Type B pancreatic cell (in vitro differentiated cells): ENCODE measurements at regions not wholly inside any gene's neighbourhood (a gene's known extent, or its start where the extent isn't known, plus 50 kb on each side); places are given as distances from the start of the nearest gene placed in this dataset.

Source experiments
- DNase-seq: peaks from one replicate; pipeline ENCODE4 v3.0.0; 2021; ENCODE audit warnings: mixed read lengths; ENCODE audit not compliant: unreplicated experiment; ENCODE audit errors: extremely low spot score
- H3K27ac Mint-ChIP-seq: 2 replicates; pipeline ENCODE4 v1.8.0; 2021; ENCODE audit warnings: mild to moderate bottlenecking, mixed read lengths
- H3K27me3 Mint-ChIP-seq: 2 replicates; pipeline ENCODE4 v1.8.0; 2021; ENCODE audit warnings: mixed read lengths
- H3K36me3 Mint-ChIP-seq: 2 replicates; pipeline ENCODE4 v1.8.0; 2021; ENCODE audit warnings: mixed read lengths
- H3K4me1 Mint-ChIP-seq: one replicate; pipeline ENCODE4 v1.8.0; 2021; ENCODE audit warnings: mixed read lengths; ENCODE audit not compliant: unreplicated experiment
- H3K4me3 Mint-ChIP-seq: 2 replicates; pipeline ENCODE4 v1.8.0; 2021; ENCODE audit warnings: mild to moderate bottlenecking, mixed read lengths
- H3K9me3 Mint-ChIP-seq: 2 replicates; pipeline ENCODE4 v1.8.0; 2021; ENCODE audit warnings: mixed read lengths
- TF ChIP-seq, protein P1 (sequence below): fragments of 200-600 bp; sonication (generic); conservative IDR thresholded peaks from 2 replicates; pipeline ENCODE4 v1.5.0; 2021; ENCODE audit warnings: antibody characterized with exemption, mild to moderate bottlenecking

DNA sequence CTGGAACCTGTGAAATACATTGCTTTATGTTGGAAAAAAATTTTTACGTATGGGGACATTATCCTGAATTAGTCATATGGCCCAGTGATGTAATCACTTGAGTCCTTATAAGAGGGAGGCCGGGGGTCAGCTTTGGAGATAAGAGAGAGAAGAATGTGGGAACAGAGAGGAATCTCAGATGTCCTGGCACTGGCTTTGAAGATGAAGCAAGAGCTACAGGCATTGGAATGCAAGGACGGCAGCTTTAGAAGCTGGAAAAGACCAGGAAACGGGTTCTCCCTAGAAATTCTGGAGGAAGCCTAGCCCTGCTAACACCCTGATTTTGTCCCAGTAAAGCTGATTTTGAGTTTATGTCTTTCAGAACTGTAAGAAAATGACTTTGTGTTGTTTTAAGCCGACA lies 1129.9 kb upstream of the GYPC start:
- Mint-ChIP-seq H3K9me3 (peaks cover 6% of the 10 kb centered on the region), H3K4me3 (no peak overlapping the region), H3K4me1 (no peaks in the 10 kb centered on the region), H3K27ac (no peak overlapping the region), H3K36me3 (no peaks in the 10 kb centered on the region), H3K27me3 (no peaks in the 10 kb centered on the region)
- TF ChIP-seq, protein P1, sequence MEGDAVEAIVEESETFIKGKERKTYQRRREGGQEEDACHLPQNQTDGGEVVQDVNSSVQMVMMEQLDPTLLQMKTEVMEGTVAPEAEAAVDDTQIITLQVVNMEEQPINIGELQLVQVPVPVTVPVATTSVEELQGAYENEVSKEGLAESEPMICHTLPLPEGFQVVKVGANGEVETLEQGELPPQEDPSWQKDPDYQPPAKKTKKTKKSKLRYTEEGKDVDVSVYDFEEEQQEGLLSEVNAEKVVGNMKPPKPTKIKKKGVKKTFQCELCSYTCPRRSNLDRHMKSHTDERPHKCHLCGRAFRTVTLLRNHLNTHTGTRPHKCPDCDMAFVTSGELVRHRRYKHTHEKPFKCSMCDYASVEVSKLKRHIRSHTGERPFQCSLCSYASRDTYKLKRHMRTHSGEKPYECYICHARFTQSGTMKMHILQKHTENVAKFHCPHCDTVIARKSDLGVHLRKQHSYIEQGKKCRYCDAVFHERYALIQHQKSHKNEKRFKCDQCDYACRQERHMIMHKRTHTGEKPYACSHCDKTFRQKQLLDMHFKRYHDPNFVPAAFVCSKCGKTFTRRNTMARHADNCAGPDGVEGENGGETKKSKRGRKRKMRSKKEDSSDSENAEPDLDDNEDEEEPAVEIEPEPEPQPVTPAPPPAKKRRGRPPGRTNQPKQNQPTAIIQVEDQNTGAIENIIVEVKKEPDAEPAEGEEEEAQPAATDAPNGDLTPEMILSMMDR, result no peak
- no peak for DNase-seq

DNA sequence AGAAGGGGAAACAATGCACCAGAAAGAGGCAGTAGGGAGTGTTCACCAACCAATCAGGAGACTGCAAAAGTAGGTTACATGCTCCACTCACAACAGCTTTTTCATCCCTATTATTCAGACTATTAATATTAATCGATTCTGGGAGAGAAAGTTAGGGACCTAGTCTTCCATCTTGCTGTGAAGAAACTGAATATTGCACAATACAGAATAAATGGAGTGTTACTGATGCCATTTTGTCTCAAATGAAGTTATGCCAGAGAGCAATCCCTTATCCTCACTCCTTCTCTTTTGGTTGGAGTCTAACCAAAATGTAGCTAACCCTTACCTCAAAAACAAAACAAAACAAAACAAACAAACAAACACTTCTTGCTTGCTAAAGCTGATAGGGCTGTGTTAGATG lies 1120.9 kb upstream of the GYPC start:
- Mint-ChIP-seq H3K9me3 (peaks cover 5% of the 10 kb centered on the region), H3K27me3 (no peaks in the 10 kb centered on the region), H3K36me3 (no peaks in the 10 kb centered on the region), H3K4me3 (no peak overlapping the region), H3K27ac (no peak overlapping the region), H3K4me1 (no peaks in the 10 kb centered on the region)
- DNase-seq, result no peak
- TF ChIP-seq, protein P1, result no peak

DNA sequence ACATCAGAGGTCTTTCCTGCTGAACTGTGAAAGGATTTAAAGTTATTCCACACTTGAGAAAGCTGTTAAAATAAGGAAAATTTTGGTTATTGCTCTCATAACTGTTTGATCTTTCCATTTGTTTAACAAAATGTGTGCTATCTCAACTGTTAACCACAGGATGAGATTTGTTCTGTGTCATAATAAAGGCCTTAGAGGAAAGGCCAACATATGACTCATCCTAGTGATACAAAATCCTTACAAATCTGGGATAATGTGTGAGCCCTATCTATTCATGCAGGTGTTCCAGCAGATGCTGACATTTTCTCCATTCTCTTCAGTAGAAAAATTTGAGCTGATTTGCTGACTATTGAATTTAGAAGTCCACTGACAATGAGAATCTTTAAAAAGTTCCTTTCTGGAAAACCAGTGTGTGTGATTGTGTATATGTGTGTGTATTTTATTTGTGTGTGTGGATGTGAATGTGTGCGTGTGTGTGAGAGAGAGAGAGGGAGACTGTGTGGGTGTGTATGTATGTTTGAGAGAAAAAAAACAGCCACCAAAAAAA lies 1111.9 kb upstream of the GYPC start:
- Mint-ChIP-seq H3K27ac (no peak overlapping the region), H3K4me3 (no peak overlapping the region), H3K4me1 (no peaks in the 10 kb centered on the region), H3K36me3 (no peaks in the 10 kb centered on the region), H3K9me3 (peaks cover 11% of the 10 kb centered on the region), H3K27me3 (no peaks in the 10 kb centered on the region)
- TF ChIP-seq, protein P1, result no peak
- DNase-seq, result no peak

DNA sequence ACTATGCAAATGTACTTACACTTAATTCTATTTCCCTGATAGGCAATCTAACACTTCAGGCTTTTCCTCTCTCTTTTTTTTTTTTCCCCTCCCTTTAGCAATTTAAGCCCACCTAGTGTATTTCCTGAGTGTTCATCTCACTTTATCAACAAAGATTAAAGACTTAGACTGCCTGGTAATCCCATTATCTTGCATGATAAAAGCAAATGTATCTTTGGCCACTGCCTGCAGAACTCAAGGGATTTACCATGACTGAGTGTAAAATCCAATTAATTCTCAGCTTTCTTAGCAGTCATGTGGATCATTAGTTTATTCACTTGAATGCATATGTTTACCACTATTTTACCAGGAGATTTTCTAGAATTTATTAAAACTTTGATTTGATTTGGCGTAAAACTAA lies 1102.2 kb upstream of the GYPC start:
- H3K27ac Mint-ChIP-seq, result no peak overlapping the region
- no peaks in the 10 kb centered on the region for H3K27me3 Mint-ChIP-seq
- peaks cover 3% of the 10 kb centered on the region for H3K9me3 Mint-ChIP-seq
- no peak overlapping the region for H3K4me3 Mint-ChIP-seq
- H3K4me1 Mint-ChIP-seq, result peaks cover 8% of the 10 kb centered on the region
- TF ChIP-seq, protein P1, result no peak
- H3K36me3 Mint-ChIP-seq, result no peaks in the 10 kb centered on the region
- DNase-seq, result no peak

DNA sequence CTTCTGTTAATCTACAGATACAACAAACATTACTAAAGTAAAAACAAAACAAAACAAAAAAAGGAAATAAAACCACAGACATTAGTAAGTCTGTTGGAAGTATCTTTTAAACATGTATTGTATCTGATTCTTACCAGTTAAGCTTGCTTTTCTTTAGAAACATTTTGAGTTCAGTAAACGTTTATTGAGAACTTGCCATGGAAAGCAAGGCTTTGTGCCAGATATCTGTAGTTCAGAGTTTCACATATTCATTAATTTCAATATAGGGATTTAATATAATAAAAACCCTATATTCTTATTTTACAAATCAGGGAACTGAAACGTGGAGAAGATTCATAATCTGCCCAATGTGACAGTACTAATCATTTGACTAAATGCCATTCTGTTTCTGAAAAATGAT lies 1101.0 kb upstream of the GYPC start:
- Mint-ChIP-seq H3K27ac (no peak overlapping the region), H3K4me1 (peaks cover 8% of the 10 kb centered on the region), H3K27me3 (no peaks in the 10 kb centered on the region), H3K9me3 (peaks cover 3% of the 10 kb centered on the region), H3K4me3 (no peak overlapping the region), H3K36me3 (no peaks in the 10 kb centered on the region)
- TF ChIP-seq, protein P1, result no peak
- no peak for DNase-seq

DNA sequence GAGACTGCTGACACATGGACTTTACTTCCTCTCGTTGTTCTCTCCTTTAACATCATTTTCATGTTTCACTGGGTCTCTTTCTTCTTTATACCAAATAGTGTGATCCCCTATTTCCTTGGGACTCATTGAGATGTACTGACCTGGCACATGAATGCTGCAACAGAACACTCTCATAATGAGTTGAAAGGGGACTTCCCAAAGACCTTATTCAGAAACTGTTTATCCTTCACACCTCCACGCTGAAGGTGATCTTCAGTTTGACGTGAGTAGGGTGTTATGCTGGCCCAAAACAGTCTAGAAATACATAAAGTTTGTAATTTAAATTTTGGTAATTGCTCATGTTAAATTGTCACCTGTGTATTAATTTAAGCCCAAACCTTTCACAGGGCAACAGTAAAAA lies 1096.8 kb upstream of the GYPC start:
- Mint-ChIP-seq H3K9me3 (peaks cover 3% of the 10 kb centered on the region), H3K27me3 (no peaks in the 10 kb centered on the region), H3K4me3 (no peak overlapping the region), H3K36me3 (no peaks in the 10 kb centered on the region), H3K4me1 (peaks cover 8% of the 10 kb centered on the region), H3K27ac (no peak overlapping the region)
- TF ChIP-seq, protein P1, result no peak
- DNase-seq, result no peak
